Transverse colon (tissue), 4 donors: ENCODE measurements at regions not wholly inside any gene's neighbourhood (a gene's known extent, or its start where the extent isn't known, plus 50 kb on each side); places are given as distances from the start of the nearest gene placed in this dataset.
"Not testable (repeated sequence)": the region's sequence is repeated elsewhere in the genome, so short reads cannot be mapped to it uniquely, and the experiment has no call there.

Source experiments
- DNase-seq: peaks from one replicate; pipeline ENCODE4 v3.0.0-alpha.2; 2019
- H3K27ac ChIP-seq, 4 donors: fragments of 200-600 bp; sonication (generic); 2 replicates each; pipeline ENCODE4 v1.5.1; 2016 to 2018; ENCODE audit warnings: inconsistent platforms in 4 of 4
- H3K27me3 ChIP-seq: fragments of 200-600 bp; sonication (generic); 2 replicates; pipeline ENCODE4 v1.5.1; 2017; ENCODE audit warnings: inconsistent platforms
- H3K36me3 ChIP-seq, 4 donors: fragments of 200-600 bp; sonication (generic); 2 replicates each; pipeline ENCODE4 v1.5.1; 2017 to 2019; ENCODE audit warnings: inconsistent platforms in 4 of 4
- H3K4me1 ChIP-seq, 4 donors: fragments of 200-600 bp; sonication (generic); 2 replicates each; pipeline ENCODE4 v1.5.1; 2017 to 2020; ENCODE audit warnings: inconsistent platforms in 4 of 4
- H3K4me3 ChIP-seq, 4 donors: fragments of 200-600 bp; sonication (generic); 1 replicate in 1 of 4; 2 replicates in 3 of 4; pipeline versions ENCODE4 v1.5.1 to v1.6.1; 2017 to 2019; ENCODE audit warnings: inconsistent platforms in 4 of 4
- H3K9me3 ChIP-seq, 2 donors: fragments of 200-600 bp; sonication (generic); 2 replicates each; pipeline ENCODE4 v1.5.1; 2017 to 2019; ENCODE audit warnings: inconsistent platforms in 2 of 2
- EP300 ChIP-seq: sonication (generic); formaldehyde crosslinking; IDR thresholded peaks from one replicate; pipeline ENCODE4 v1.6.1; 2017; ENCODE audit warnings: antibody characterized with exemption, low read depth
- POLR2A ChIP-seq: fragments of 450-650 bp; IDR thresholded peaks from one replicate; pipeline ENCODE4 v1.6.1; 2016; ENCODE audit warnings: antibody characterized with exemption, mild to moderate bottlenecking, moderate library complexity
- POLR2AphosphoS5 ChIP-seq, 3 donors: sonication (generic); formaldehyde crosslinking; IDR thresholded peaks; one replicate each; pipeline ENCODE4 v1.6.1; 2016; ENCODE audit warnings: antibody characterized with exemption in 3 of 3
- WGBS, 2 donors: methylation state at CpG; one replicate each; pipeline ENCODE4 v1.1.5; 2018; ENCODE audit warnings: low coverage in 1 of 2; 5-methylcytosine and 5-hydroxymethylcytosine counted together
- in situ Hi-C, 4 donors: fragments of 200-750 bp; cut with MboI; loops; one replicate each; pipeline versions ENCODE4 v1.15.0 to v1.15.1; 2017; ENCODE audit warnings: low sequenced_read_pairs in 3 of 4, low pct_ligation_motif_present in 1 of 4, low pct_unique_long_range_greater_than_20kb in 1 of 4
- intact Hi-C: fragments of 100-400 bp; cut with DNase I; formaldehyde crosslinking; loops from one replicate; pipeline ENCODE4 v1.15.1; 2023; ENCODE audit warnings: low total_unique reads
- TF ChIP-seq, protein P1 (sequence below), 5 experiments: fragments of 200-600 bp in 3 of 5; fragments of 450-650 bp in 2 of 5; sonication (generic) in 3 of 5; IDR thresholded peaks; 1 replicate in 2 of 5; 2 replicates in 3 of 5; pipeline ENCODE4 v1.5.1; 2016 to 2017; ENCODE audit warnings: antibody characterized with exemption in 5 of 5, inconsistent platforms in 3 of 5, mild to moderate bottlenecking in 2 of 5, moderate library complexity in 1 of 5

- in situ Hi-C loops = no loop called here
- 93 to 100% methylated on average over 5 to 9 of the region's 9 CpGs for WGBS, 2 donors
- Histone ChIP-seq H3K27me3 (no peaks in the 10 kb centered on the region), H3K27ac (no peak overlapping the region), H3K36me3 (no peaks in the 10 kb centered on the region), H3K4me1 (no peaks in the 10 kb centered on the region), H3K4me3 (no peak overlapping the region), H3K9me3 (no peaks in the 10 kb centered on the region)
- DNase-seq = no peak
- intact Hi-C loops = no loop called here
- TF ChIP-seq, protein P1, sequence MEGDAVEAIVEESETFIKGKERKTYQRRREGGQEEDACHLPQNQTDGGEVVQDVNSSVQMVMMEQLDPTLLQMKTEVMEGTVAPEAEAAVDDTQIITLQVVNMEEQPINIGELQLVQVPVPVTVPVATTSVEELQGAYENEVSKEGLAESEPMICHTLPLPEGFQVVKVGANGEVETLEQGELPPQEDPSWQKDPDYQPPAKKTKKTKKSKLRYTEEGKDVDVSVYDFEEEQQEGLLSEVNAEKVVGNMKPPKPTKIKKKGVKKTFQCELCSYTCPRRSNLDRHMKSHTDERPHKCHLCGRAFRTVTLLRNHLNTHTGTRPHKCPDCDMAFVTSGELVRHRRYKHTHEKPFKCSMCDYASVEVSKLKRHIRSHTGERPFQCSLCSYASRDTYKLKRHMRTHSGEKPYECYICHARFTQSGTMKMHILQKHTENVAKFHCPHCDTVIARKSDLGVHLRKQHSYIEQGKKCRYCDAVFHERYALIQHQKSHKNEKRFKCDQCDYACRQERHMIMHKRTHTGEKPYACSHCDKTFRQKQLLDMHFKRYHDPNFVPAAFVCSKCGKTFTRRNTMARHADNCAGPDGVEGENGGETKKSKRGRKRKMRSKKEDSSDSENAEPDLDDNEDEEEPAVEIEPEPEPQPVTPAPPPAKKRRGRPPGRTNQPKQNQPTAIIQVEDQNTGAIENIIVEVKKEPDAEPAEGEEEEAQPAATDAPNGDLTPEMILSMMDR (IDR thresholded peaks at IDR 0.05) = no peak
- TF ChIP-seq POLR2AphosphoS5 (IDR thresholded peaks at IDR 0.05) = no peak
- no peak for TF ChIP-seq EP300
- no peak for TF ChIP-seq POLR2A
These were observed 247.6 kb downstream of the SETD4 start for GRCh38 chr21:35812679-35813078.

GRCh38 chr21:35811191-35811806 lies 249.0 kb downstream of the SETD4 start:
- H3K36me3 ChIP-seq = no peaks in the 10 kb centered on the region
- no peak overlapping the region for H3K27ac ChIP-seq
- TF ChIP-seq POLR2AphosphoS5 (IDR thresholded peaks at IDR 0.05) = no peak
- in situ Hi-C loops = no loop called here
- no peaks in the 10 kb centered on the region for H3K9me3 ChIP-seq
- 39 to 49% methylated on average over 2 to 10 of the region's 10 CpGs for WGBS, 2 donors
- no peak for DNase-seq
- no peak overlapping the region for H3K4me3 ChIP-seq
- no peaks in the 10 kb centered on the region for H3K27me3 ChIP-seq
- intact Hi-C loops = no loop called here
- no peaks in the 10 kb centered on the region for H3K4me1 ChIP-seq

DNA sequence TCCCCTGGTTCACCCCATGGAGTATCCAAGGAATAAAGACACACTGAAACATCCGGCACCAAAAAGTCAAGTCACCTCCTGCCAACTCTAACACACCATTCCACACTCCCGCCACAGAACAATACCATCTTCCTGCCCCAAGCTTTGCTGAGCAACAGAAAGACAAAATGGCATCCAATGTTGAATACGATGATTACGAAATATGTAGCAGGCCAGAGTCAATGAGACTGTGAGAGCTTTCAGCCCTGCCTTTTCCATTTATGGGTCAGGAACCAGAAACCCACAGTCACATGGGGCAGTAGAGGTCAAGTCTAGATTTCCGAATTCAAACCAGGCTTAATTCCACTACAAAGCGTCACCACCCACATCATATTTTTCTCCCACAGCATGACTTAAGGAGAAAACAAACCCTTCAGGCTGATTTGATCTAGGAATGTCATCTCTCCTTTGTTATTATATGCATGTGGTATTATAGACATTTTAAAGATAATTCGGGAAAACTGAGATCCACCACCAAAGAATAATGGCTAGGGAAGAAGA lies 249.8 kb downstream of the SETD4 start:
- Histone ChIP-seq H3K9me3 (no peaks in the 10 kb centered on the region), H3K4me3 (no peak overlapping the region), H3K27ac (no peak overlapping the region), H3K36me3 (no peaks in the 10 kb centered on the region), H3K27me3 (no peaks in the 10 kb centered on the region), H3K4me1 (no peaks in the 10 kb centered on the region)
- in situ Hi-C loops = no loop called here
- WGBS, 2 donors = 85 to 89% methylated on average over 6 to 7 of the region's 7 CpGs
- intact Hi-C loops = no loop called here
- no peak for DNase-seq
- no peak for TF ChIP-seq POLR2A
- no peak for TF ChIP-seq POLR2AphosphoS5 (IDR thresholded peaks at IDR 0.05)
- TF ChIP-seq, protein P1 (IDR thresholded peaks at IDR 0.05) = no peak
- no peak for TF ChIP-seq EP300

DNA sequence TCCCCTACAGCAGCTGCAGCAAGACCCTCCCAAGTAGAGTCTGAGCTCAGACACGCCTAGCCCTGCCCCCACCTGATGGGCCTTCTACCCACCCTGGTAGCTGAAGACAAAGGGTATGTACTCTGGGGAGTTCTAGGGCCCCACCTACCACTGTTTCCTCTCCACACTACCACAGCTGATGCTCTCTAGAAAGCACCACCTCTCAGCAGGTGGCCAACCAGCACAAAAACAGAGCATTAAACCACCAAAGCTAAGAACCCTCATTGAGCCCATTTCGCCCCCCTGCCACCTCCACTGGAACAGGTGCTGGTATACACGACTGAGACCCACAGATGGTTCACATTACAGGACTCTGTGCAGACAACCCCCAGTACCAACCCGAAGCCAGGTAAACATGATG lies 258.9 kb downstream of the SETD4 start:
- intact Hi-C loops = no loop called here

DNA sequence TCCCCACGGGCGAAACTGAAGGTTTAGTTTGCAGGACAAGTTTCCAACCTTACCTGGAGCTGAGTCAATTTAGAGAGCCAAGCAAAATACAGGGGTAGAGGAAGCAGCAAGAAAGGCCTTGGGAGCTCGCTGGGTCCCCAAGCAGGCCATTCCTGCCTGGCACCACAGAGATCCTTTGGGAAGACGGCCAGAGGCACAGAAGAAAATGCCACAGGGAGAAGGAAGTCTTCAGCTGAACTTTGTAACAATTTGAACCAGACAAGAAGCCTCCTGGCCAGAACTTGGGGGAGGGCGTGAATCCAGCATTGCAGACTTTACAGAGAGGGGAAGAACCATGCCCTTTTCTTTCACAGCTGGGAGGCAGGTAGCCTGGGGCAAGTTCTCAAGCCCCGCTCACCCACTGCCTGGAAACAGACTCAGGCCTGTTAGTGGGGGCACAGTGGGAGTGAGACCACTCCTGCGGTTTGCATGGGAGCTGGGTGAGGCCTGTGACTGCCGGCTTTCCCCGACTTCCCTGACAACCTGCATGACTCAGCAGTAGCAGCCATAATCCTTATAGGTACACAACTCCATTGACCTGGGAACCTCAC lies 259.4 kb downstream of the SETD4 start:
- intact Hi-C loops, H3K4me3 ChIP-seq, DNase-seq, in situ Hi-C loops, H3K36me3 ChIP-seq, H3K9me3 ChIP-seq, H3K27ac ChIP-seq, H3K27me3 ChIP-seq: not testable (repeated sequence)
- 77 to 90% methylated on average over 2 to 9 of the region's 9 CpGs for WGBS, 2 donors
- H3K4me1 ChIP-seq = peaks cover 0 to 12% (median 2%) of the 10 kb centered on the region in 4 donors

More for the DNA sequence above, 258.9 kb downstream of the SETD4 start:
- WGBS, 2 donors = 64% methylated on average over 4 of the region's 4 CpGs; no CpG with 5 or more reads in 1 of the 2 donors
- Histone ChIP-seq H3K4me3 (no peak overlapping the region), H3K36me3 (no peaks in the 10 kb centered on the region), H3K9me3 (no peaks in the 10 kb centered on the region), H3K27me3 (no peaks in the 10 kb centered on the region), H3K4me1 (peaks cover 0 to 11% (median 2%) of the 10 kb centered on the region in 4 donors), H3K27ac (no peak overlapping the region)
- TF ChIP-seq EP300 (no peak), POLR2AphosphoS5 (IDR thresholded peaks at IDR 0.05) (no peak), POLR2A (no peak)
- TF ChIP-seq, protein P1 (IDR thresholded peaks at IDR 0.05) = no peak
- no peak for DNase-seq
- in situ Hi-C loops = no loop called here
